ENCODE measurements at regions not wholly inside any gene's neighbourhood (a gene's known extent, or its start where the extent isn't known, plus 50 kb on each side); places are given as distances from the start of the nearest gene placed in this dataset.

GRCh38 chr1:117295001-117295400, 72.2 kb upstream of the MAN1A2 start:
- Histone ChIP-seq H3K27ac (no peak overlapping the region), H3K4me3 (no peak overlapping the region), H3K36me3 (no peaks in the 10 kb centered on the region), H3K4me1 (no peaks in the 10 kb centered on the region), H3K27me3 (no peaks in the 10 kb centered on the region), H3K9me3 (no peaks in the 10 kb centered on the region)
- intact Hi-C loops (cut with DNase I; ENCODE audit: low total_unique reads) = no loop called here
- DNase-seq = no peak
- TF ChIP-seq, protein P1, sequence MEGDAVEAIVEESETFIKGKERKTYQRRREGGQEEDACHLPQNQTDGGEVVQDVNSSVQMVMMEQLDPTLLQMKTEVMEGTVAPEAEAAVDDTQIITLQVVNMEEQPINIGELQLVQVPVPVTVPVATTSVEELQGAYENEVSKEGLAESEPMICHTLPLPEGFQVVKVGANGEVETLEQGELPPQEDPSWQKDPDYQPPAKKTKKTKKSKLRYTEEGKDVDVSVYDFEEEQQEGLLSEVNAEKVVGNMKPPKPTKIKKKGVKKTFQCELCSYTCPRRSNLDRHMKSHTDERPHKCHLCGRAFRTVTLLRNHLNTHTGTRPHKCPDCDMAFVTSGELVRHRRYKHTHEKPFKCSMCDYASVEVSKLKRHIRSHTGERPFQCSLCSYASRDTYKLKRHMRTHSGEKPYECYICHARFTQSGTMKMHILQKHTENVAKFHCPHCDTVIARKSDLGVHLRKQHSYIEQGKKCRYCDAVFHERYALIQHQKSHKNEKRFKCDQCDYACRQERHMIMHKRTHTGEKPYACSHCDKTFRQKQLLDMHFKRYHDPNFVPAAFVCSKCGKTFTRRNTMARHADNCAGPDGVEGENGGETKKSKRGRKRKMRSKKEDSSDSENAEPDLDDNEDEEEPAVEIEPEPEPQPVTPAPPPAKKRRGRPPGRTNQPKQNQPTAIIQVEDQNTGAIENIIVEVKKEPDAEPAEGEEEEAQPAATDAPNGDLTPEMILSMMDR (IDR thresholded peaks at IDR 0.05) = no peak
- TF ChIP-seq POLR2A (IDR thresholded peaks at IDR 0.05) = no peak

DNA sequence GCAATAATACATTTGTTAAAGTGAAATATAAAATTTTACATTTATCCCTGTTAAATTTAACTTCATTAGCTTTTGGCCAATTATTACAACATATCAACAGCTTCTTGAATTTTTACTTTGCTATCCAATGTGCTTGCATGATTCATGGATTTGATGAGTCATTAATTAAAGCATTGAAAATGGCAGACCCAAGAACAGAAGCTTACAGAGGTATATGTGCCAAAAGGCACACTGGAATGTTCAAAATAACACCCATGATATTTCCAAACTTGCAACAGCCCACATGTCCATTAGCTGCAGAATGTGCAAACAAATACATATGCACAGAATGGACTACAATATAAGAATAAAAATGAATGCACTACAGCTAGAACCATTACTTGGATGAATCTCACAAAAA, 76.4 kb upstream of the MAN1A2 start:
- DNase-seq = no peak
- Histone ChIP-seq H3K9me3 (no peaks in the 10 kb centered on the region), H3K4me1 (no peaks in the 10 kb centered on the region), H3K36me3 (no peaks in the 10 kb centered on the region), H3K4me3 (no peak overlapping the region), H3K27me3 (no peaks in the 10 kb centered on the region), H3K27ac (no peak overlapping the region)
- intact Hi-C loops (cut with DNase I; ENCODE audit: low total_unique reads) = no loop called here
- TF ChIP-seq POLR2A (IDR thresholded peaks at IDR 0.05) = no peak
- TF ChIP-seq, protein P1 (IDR thresholded peaks at IDR 0.05) = no peak

- no peaks in the 10 kb centered on the region for H3K27me3 ChIP-seq
- H3K4me1 ChIP-seq = no peaks in the 10 kb centered on the region
- H3K9me3 ChIP-seq = no peaks in the 10 kb centered on the region
- no peaks in the 10 kb centered on the region for H3K36me3 ChIP-seq
- DNase-seq = no peak
- TF ChIP-seq POLR2A (IDR thresholded peaks at IDR 0.05) = no peak
- TF ChIP-seq, protein P1 (IDR thresholded peaks at IDR 0.05) = no peak
- H3K4me3 ChIP-seq = no peak overlapping the region
- H3K27ac ChIP-seq = no peak overlapping the region
- intact Hi-C loops (cut with DNase I; ENCODE audit: low total_unique reads) = no loop called here
Measured at GRCh38 chr1:117289316-117289870, 77.9 kb upstream of the MAN1A2 start.

- Histone ChIP-seq H3K9me3 (no peaks in the 10 kb centered on the region), H3K36me3 (no peaks in the 10 kb centered on the region), H3K4me3 (no peak overlapping the region), H3K4me1 (no peaks in the 10 kb centered on the region), H3K27me3 (no peaks in the 10 kb centered on the region), H3K27ac (no peak overlapping the region)
- intact Hi-C loops (cut with DNase I; ENCODE audit: low total_unique reads) = no loop called here
- TF ChIP-seq, protein P1 (IDR thresholded peaks at IDR 0.05) = no peak
- no peak for TF ChIP-seq POLR2A (IDR thresholded peaks at IDR 0.05)
- DNase-seq = no peak
Measured at GRCh38 chr1:117286562-117286961, 75.8 kb upstream of the VTCN1 start.

- H3K27me3 ChIP-seq = no peaks in the 10 kb centered on the region
- no peak overlapping the region for H3K27ac ChIP-seq
- no peaks in the 10 kb centered on the region for H3K9me3 ChIP-seq
- no peak for TF ChIP-seq POLR2A (IDR thresholded peaks at IDR 0.05)
- TF ChIP-seq, protein P1 (IDR thresholded peaks at IDR 0.05) = no peak
- no peaks in the 10 kb centered on the region for H3K4me1 ChIP-seq
- no peak for DNase-seq
- H3K4me3 ChIP-seq = no peak overlapping the region
- intact Hi-C loops (cut with DNase I; ENCODE audit: low total_unique reads) = no loop called here
- H3K36me3 ChIP-seq = no peaks in the 10 kb centered on the region
Measured at GRCh38 chr1:117286145-117286544, 75.4 kb upstream of the VTCN1 start.
